ENCODE measurements at regions not wholly inside any gene's neighbourhood (a gene's known extent, or its start where the extent isn't known, plus 50 kb on each side); places are given as distances from the start of the nearest gene placed in this dataset.

DNA sequence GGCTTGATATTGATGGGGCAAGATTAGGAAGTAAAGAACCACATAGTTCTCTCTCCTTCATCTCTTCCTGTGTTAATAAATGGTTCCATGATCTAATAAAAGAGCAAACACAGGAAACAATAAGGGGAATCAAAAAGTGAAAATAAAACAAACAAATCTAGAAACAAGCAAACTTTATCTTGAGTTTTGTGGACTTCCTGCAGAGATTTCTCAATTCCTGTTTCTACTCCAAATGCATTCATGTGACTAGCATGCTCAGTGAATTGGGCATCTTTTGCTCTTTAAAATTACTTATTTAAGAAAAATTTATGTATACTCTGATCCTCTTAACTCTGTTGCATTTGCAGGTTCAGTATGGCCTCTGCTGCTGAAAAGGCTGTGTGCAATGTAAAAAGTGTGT is 682.0 kb downstream of the KCTD8 start:
- TF ChIP-seq POLR2A (IDR thresholded peaks at IDR 0.05) (no peak), EP300 (IDR thresholded peaks at IDR 0.05) (no peak)
- TF ChIP-seq, protein P1, sequence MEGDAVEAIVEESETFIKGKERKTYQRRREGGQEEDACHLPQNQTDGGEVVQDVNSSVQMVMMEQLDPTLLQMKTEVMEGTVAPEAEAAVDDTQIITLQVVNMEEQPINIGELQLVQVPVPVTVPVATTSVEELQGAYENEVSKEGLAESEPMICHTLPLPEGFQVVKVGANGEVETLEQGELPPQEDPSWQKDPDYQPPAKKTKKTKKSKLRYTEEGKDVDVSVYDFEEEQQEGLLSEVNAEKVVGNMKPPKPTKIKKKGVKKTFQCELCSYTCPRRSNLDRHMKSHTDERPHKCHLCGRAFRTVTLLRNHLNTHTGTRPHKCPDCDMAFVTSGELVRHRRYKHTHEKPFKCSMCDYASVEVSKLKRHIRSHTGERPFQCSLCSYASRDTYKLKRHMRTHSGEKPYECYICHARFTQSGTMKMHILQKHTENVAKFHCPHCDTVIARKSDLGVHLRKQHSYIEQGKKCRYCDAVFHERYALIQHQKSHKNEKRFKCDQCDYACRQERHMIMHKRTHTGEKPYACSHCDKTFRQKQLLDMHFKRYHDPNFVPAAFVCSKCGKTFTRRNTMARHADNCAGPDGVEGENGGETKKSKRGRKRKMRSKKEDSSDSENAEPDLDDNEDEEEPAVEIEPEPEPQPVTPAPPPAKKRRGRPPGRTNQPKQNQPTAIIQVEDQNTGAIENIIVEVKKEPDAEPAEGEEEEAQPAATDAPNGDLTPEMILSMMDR (IDR thresholded peaks at IDR 0.05) = no peak
- Histone ChIP-seq H3K4me3 (no peak overlapping the region), H3K9me3 (no peaks in the 10 kb centered on the region), H3K27me3 (no peaks in the 10 kb centered on the region), H3K27ac (no peak overlapping the region), H3K36me3 (no peaks in the 10 kb centered on the region), H3K4me1 (ENCODE audit: insufficient read depth) (no peaks in the 10 kb centered on the region)
- intact Hi-C loops (cut with DNase I) = loop anchor here in 1 of 4 donors (5.0 kb wide), 1 partner anchor 166 kb away; no protein-coding TSS in a partner anchor
- DNase-seq = no peak

DNA sequence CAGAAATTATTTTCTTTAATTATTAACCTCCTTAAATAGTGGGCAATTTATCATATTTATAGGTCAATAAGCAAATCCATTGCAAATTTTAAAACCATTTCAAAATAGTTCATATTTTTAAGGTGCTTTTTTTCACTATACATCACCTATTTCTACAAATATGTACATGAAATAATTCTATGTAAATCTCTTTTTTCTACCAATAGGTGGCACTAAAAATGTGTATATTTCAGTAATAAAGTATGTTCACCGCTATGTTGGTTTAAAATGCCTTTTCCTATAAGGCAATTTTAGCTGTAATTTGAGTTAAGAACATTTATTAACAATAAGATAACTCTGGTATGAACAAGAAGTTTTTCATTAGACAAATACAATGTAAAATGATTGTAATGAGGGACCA is 672.2 kb downstream of the KCTD8 start:
- DNase-seq = no peak
- no peaks in the 10 kb centered on the region for H3K9me3 ChIP-seq
- WGBS, 3 donors = 59 to 69% (median 62%) methylated on average over 1 of the region's 1 CpG
- intact Hi-C loops (cut with DNase I) = no loop called here
- no peaks in the 10 kb centered on the region for H3K36me3 ChIP-seq
- no peaks in the 10 kb centered on the region for H3K27me3 ChIP-seq
- H3K27ac ChIP-seq = no peak overlapping the region
- TF ChIP-seq POLR2A (IDR thresholded peaks at IDR 0.05) (no peak), EP300 (IDR thresholded peaks at IDR 0.05) (no peak)
- TF ChIP-seq, protein P1 (IDR thresholded peaks at IDR 0.05) = no peak
- no peaks in the 10 kb centered on the region for H3K4me1 ChIP-seq (ENCODE audit: insufficient read depth)
- no peak overlapping the region for H3K4me3 ChIP-seq

DNA sequence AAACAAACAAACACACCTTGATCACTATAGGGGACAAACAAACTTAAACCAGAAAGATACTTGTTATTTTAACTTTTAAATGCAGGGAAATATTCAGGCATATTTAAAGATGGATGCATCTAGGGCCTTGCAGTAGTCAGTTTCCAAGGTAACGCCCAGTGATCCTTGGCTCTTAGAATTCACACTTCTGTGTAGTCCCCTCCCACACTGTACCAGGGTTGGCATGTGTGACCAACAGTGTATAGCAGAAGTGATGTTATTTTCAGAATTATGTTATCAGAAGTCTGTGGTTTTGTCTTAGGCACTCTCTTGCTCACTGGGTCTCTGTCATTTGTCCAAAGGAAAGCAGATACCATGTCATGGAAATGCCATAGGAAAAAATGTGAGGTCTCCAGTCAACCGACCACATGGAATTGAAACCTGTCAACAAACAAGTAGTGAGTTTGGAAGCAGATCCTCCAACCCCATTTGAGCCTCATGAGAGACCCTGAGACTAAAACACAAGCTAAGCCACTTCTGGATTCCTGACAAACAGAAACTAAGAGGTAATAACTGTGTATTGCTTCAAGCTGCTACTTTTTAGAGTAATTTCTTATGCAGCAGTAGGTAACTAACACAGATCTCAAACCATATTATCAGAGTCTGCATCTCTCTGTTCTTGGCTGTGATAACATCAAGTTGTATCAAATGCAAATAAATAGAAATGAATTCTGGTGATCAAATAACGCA is 670.3 kb downstream of the KCTD8 start:
- DNase-seq = no peak
- WGBS, 3 donors = 86 to 90% (median 90%) methylated on average over 3 of the region's 3 CpGs
- intact Hi-C loops (cut with DNase I) = no loop called here

DNA sequence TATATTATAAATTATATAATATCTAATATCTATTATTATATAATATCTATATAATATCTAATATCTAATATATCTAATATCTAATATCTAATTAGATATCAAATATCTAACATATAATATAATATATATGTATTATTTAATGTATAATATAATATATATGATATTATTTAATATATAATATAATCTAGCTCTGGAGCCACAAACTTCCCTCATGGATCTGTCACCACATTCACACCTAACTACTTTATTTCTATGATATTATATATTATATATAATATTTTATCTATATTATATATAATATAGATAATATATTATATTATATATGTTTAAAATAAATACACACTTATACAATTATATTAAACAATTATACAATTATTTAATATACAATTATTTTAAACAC is 667.5 kb downstream of the KCTD8 start:
- intact Hi-C loops (cut with DNase I) = no loop called here

More for the DNA sequence above, 670.3 kb downstream of the KCTD8 start:
- no peaks in the 10 kb centered on the region for H3K36me3 ChIP-seq
- no peaks in the 10 kb centered on the region for H3K4me1 ChIP-seq (ENCODE audit: insufficient read depth)
- no peaks in the 10 kb centered on the region for H3K27me3 ChIP-seq
- no peak overlapping the region for H3K27ac ChIP-seq
- no peak overlapping the region for H3K4me3 ChIP-seq
- TF ChIP-seq POLR2A (IDR thresholded peaks at IDR 0.05) (no peak), EP300 (IDR thresholded peaks at IDR 0.05) (no peak)
- TF ChIP-seq, protein P1 (IDR thresholded peaks at IDR 0.05) = no peak
- no peaks in the 10 kb centered on the region for H3K9me3 ChIP-seq

More for the DNA sequence above, 667.5 kb downstream of the KCTD8 start:
- Histone ChIP-seq H3K9me3 (no peaks in the 10 kb centered on the region), H3K27me3 (no peaks in the 10 kb centered on the region), H3K4me1 (ENCODE audit: insufficient read depth) (no peaks in the 10 kb centered on the region), H3K36me3 (no peaks in the 10 kb centered on the region), H3K4me3 (no peak overlapping the region), H3K27ac (no peak overlapping the region)
- TF ChIP-seq POLR2A (IDR thresholded peaks at IDR 0.05) (no peak), EP300 (IDR thresholded peaks at IDR 0.05) (no peak)
- TF ChIP-seq, protein P1 (IDR thresholded peaks at IDR 0.05) = no peak
- DNase-seq = no peak
